ENCODE measurements at regions not wholly inside any gene's neighbourhood (a gene's known extent, or its start where the extent isn't known, plus 50 kb on each side); places are given as distances from the start of the nearest gene placed in this dataset.

- no peak for DNase-seq (ENCODE audit: low read depth)
These were observed 177.4 kb downstream of the SPRY1 start for GRCh38 chr4:123573866-123574508.

GRCh38 chr4:123575291-123575690 is 178.7 kb downstream of the SPRY1 start:
- no peak for DNase-seq (ENCODE audit: low read depth)

DNA sequence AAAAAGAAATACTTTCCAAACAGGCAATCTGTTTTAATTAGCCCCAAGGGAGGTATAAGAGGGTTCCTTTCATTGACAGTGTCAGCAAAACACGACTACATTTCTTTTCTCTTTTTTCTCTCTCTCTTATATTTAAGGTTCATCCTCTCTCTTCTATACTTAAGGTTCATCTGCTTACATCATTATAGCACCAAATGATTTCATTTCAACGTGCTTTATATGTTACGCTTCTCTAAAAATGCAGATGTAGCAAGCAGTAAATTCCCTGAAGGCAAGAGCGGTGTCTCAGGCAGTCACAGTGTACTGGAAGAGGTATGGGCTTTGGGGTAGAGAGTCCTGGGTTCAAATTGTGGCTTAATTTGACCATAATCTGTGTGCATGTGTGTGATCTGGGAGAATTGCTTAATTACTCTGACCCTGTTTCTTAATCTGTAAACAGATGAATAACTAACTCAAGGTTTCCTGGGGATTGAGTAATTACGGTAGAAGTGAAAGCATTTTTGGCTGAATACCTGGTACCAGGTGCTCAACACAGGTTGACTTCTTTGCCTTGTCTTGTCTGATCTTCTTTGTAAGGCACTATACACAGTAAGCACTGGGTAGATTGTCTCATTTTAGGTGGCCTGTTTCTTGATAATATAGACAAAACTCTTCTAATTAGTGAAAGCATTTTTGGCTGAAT is 180.8 kb downstream of the SPRY1 start:
- DNase-seq (ENCODE audit: low read depth) = no peak

DNA sequence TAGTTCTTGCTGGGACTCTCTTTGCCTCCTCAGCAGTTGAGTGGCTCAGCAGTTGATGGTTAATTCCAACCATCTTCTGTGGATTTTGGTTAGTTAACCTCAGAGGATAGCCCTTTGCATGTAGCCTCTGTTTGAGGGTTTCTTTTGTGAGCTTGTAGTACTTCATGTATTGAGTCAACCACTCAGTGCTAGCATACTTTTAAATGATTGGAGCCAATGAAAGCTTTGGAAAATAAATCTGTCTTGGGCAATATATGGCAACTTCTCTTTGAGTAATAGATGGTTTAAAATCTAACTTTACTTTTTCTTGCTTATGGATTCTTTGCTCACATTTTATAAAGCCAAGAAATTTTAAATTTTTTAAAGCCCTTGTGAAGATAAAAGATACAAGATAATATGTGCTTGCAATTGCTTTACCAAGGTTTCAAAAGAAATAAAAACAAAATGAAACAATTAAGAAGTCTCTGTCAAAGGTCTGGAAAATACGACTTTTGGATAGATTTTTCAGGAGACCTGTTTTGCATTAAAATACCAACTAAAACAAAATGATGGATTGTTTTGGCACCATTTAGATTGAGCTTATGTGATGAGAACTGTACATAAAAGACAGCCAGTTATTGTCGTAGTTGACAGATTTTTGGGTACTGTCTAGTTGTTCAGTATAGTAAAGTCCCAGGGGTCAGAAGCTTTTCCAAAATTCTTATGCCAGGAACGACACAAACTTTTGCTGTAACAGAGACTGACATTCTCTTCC is 181.9 kb downstream of the SPRY1 start:
- no peak for DNase-seq (ENCODE audit: low read depth)

DNA sequence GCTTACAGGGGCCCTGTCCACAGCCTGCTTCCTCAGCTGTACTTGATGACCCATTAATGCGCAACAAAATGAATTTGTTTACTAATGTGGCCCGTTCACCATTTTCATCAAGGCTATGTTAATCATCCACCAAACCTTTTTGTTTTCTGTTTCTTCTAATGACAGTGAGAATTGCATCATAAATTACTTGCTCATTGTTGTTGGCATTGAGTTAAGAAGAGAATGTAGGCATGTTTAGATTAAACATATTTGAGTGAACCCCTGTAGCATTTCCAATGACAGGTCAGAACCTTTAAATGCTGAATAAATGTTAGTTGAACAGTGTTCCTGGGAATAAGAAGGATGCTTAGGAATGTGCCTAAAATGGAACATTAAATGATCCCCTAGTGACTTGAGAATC is 183.4 kb downstream of the SPRY1 start:
- no peak for DNase-seq (ENCODE audit: low read depth)

DNA sequence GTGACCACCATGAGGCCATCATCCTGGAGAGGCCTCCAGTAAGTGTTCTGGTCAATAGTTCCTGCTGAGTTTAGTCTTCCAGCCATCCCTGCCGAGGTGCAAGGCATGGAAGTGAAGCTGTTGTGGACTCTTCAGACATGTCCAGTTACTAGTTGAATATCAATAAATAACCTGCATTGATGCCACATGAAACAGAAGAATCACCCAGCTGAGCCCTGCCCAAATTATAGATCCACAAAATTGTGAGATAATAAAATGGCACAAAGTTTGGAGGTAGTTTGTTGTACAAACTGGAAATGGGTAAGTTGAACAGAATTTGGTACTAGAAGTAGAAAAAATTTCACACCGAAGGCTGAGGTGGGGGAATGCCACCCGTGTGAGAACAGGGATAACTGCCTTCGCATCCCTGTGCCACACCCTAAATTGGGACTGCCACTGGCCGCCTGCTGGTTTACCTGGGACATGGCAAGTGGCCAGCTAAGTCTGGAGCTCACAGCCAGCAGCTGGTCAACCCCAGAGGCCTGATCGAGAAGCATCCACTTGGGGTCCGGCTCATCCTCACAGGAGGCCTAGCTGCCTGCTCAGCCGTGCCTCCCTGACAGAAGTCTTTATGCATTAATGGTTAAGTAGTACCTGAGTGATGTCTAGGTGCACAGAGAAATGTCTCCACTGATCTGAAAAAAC is 184.5 kb downstream of the SPRY1 start:
- no peak for DNase-seq (ENCODE audit: low read depth)

- DNase-seq (ENCODE audit: low read depth) = no peak
These were observed 185.2 kb downstream of the SPRY1 start for GRCh38 chr4:123581802-123582201.

DNA sequence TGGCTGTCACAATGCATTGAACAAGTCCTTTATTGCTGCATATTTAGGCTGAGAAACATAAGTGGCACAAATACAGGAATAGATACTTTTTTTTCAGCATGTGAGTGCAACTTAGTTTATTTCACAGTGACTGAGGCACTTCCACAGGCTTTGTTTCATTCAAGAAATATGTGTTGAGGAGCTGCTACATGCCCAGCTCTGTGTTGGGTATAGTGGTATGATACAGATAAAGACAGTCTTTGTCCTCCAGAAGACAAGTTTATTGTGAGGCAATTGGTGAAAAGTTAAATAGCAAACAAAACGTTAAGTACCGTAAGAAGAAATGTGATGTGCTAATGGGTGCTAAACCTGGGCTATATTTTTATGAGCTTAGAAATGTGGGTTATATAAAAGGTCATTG is 186.4 kb downstream of the SPRY1 start:
- DNase-seq (ENCODE audit: low read depth) = no peak

DNA sequence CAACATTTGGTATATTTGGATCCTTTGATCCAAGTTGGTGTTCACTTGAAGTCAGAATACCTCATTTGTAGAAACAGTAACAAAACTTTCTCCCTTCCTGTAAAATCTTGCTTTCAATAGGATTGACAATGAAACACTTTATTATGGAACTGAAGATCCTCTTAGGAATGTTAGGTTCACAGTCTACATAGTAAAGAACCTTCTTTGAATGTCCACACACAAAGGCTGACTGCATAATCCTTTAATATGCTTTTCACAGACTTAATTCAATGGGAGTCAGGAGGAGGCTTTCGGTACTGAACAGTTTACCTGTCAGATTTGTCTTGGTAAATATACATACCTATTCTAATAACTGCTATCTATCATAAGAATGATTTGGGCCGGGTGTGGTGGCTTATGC is 188.5 kb downstream of the SPRY1 start:
- no peak for DNase-seq (ENCODE audit: low read depth)

- DNase-seq (ENCODE audit: low read depth) = no peak
These were observed 191.4 kb downstream of the SPRY1 start for GRCh38 chr4:123587983-123588494.

- no peak for DNase-seq (ENCODE audit: low read depth)
These were observed 192.1 kb downstream of the SPRY1 start for GRCh38 chr4:123588631-123589241.

GRCh38 chr4:123589301-123589700 is 192.7 kb downstream of the SPRY1 start:
- DNase-seq (ENCODE audit: low read depth) = no peak

GRCh38 chr4:123591875-123592274 is 195.3 kb downstream of the SPRY1 start:
- no peak for DNase-seq (ENCODE audit: low read depth)

DNA sequence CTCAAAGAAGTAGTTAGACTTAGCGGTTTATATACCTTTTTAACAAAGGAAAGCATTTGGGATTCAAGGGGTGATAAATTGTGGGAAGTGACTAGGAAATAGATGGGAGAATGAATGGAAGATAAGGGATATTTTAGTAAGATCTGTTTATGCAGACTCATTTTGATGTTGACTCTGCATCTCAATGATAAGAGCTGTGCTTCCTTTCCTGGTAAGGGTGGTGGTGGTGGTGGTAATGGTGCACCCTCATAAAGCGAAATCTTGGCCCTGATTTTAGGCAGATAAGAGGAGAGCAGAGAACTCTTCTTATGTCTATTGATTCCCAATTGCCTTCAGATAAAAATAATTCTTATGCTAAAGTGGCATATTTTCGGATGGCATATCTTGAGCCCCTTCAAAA is 197.1 kb downstream of the SPRY1 start:
- DNase-seq (ENCODE audit: low read depth) = no peak

DNA sequence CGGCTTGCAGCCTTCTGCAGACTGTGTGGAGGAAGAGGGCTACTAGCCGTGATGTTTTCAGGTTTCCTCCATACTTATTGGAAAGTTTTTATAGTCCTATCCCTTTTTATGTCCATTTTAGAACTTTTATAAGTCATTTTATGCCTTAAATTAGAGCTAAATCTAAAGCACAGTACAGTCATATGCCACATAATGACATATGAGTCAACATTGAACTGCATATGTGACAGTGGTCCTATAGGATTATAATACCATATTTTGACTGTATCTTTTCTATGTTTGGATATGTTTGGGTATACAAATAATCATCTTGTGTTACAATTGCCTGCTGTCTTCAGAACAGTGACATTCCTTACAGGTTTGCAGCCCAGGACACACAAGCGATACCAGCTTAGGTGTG is 200.2 kb downstream of the SPRY1 start:
- DNase-seq (ENCODE audit: low read depth) = no peak

DNA sequence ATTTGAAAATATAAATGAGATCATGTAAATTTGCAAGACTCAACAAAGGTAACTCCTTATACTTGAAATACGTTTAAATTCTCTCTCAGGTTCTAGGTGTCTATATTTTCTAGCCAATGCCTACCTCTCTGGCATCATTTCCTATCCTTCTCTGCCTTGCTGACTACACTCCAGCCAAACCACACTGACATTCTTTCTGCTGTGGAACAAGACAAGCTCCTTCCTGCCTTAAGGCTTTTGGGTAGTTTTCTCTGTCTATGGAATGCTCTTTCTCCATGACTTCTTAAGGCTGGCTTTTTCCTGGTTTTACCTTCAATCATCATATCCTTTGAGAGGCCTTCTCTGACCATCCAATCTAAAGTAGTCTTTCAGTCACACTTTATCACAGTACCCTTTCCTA is 201.0 kb downstream of the SPRY1 start:
- DNase-seq (ENCODE audit: low read depth) = no peak

GRCh38 chr4:123598331-123598730 is 201.7 kb downstream of the SPRY1 start:
- no peak for DNase-seq (ENCODE audit: low read depth)

DNA sequence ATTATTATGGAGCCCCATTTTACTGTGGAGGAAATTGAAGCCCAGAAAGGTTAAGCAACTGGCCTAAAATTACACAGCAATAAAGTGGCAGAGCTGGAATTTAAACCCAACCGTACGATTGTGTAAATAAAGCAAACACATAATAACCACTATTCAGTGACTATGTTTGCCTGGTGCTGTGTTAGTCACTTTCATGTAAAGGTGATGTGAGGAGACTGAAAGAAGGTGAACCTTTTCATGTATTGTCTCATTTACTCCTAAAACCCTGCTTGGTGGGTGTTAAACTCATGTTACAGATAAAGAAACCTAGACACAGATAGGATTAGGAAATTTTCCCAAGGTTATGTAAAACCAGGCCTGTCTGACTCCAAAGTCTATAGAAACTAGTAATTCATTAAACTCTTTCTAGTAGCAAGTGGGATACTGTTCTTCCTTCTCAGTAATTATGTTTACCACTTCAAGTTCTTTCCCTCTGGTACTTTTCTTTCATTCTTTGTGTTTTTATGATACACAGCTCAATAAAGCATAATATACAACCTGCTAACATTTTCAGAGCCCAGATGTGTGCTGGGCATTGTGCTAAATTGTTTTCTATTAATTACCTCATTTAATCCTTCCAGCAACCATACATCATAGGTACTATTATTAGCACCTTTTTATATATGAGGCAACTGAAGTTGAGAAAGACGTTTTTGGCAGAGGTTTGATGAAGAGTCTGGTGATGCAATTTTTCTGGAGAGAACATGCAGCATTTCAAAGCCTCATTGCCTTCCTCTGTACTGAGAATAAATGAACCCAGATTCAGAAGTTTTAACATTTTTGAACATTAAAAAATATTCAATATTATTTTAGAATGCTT is 202.7 kb downstream of the SPRY1 start:
- no peak for DNase-seq (ENCODE audit: low read depth)

- DNase-seq (ENCODE audit: low read depth) = peak; percentile 5
These were observed 203.6 kb downstream of the SPRY1 start for GRCh38 chr4:123599920-123600810.
